SK-N-MC (cell line): ENCODE measurements at regions not wholly inside any gene's neighbourhood (a gene's known extent, or its start where the extent isn't known, plus 50 kb on each side); places are given as distances from the start of the nearest gene placed in this dataset.

Experiments used
- EZH2 ChIP-seq: fragments of 200-600 bp; sonication (generic); IDR thresholded peaks from one replicate; pipeline ENCODE4 v1.6.1; 2017; ENCODE audit warnings: antibody characterized with exemption
- POLR2AphosphoS5 ChIP-seq: IDR thresholded peaks from 2 replicates; pipeline ENCODE4 v1.6.1; 2012; ENCODE audit warnings: mild to moderate bottlenecking, low read depth, low read length, borderline replicate concordance

GRCh38 chr18:57910817-57911216, 107.7 kb upstream of the ATP8B1 start:
- TF ChIP-seq EZH2 (no peak), POLR2AphosphoS5 (no peak)
